Neural progenitor cell (in vitro differentiated cells): ENCODE measurements at regions not wholly inside any gene's neighbourhood (a gene's known extent, or its start where the extent isn't known, plus 50 kb on each side); places are given as distances from the start of the nearest gene placed in this dataset.

Source experiments
- EZH2 ChIP-seq: fragments of 200-600 bp; sonication (generic); IDR thresholded peaks from 2 replicates; pipeline ENCODE4 v1.6.1; 2017; ENCODE audit warnings: antibody characterized with exemption, mild to moderate bottlenecking, moderate library complexity
- TF ChIP-seq, protein P1 (sequence below): fragments of 200-600 bp; sonication (generic); IDR thresholded peaks from 2 replicates; pipeline ENCODE4 v1.5.1; 2017; ENCODE audit warnings: antibody characterized with exemption, mild to moderate bottlenecking

DNA sequence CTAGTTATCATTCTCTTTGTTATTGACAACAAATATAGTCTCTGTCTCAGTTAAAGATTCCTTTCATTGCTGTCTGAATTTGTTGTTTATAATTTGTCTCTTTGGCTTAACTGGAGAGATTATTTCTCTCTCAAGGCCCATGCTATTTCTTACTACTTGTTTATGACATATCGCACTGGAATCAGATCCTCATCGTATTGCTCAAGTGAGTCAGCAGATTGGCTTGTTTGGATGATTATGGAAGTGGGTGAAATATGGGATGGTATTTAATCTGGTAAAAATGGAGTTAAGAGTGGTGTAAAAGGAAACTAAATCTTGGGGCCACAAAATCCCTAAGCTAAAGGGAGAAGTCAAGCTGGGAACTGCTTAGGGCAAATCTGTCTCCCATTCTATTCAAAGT, 613.1 kb downstream of the SI start:
- TF ChIP-seq, protein P1, sequence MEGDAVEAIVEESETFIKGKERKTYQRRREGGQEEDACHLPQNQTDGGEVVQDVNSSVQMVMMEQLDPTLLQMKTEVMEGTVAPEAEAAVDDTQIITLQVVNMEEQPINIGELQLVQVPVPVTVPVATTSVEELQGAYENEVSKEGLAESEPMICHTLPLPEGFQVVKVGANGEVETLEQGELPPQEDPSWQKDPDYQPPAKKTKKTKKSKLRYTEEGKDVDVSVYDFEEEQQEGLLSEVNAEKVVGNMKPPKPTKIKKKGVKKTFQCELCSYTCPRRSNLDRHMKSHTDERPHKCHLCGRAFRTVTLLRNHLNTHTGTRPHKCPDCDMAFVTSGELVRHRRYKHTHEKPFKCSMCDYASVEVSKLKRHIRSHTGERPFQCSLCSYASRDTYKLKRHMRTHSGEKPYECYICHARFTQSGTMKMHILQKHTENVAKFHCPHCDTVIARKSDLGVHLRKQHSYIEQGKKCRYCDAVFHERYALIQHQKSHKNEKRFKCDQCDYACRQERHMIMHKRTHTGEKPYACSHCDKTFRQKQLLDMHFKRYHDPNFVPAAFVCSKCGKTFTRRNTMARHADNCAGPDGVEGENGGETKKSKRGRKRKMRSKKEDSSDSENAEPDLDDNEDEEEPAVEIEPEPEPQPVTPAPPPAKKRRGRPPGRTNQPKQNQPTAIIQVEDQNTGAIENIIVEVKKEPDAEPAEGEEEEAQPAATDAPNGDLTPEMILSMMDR, result no peak
- TF ChIP-seq EZH2, result no peak
